Activated naive CD8-positive, alpha-beta T cell treated with anti-CD3 and anti-CD28 coated beads, Interleukin-2, amount 10 ng/mL, durations not matched to agents 7 days and 5 days (primary cell): ENCODE measurements at regions not wholly inside any gene's neighbourhood (a gene's known extent, or its start where the extent isn't known, plus 50 kb on each side); places are given as distances from the start of the nearest gene placed in this dataset.

Source experiments
- ATAC-seq: fragments of 150-1000 bp; cut with Tn5 transposase; one replicate; pipeline ENCODE4 v1.10.0; 2021; ENCODE audit warnings: low read depth, moderate library complexity
- POLR2A ChIA-PET: fragments of 350-600 bp; sonication (Branson Sonifier 250); formaldehyde crosslinking; loops from one replicate; lab custom pipeline; 2021; ENCODE audit warnings: antibody characterized with exemption; lab: Charles Lee
- DNase-seq: peaks from one replicate; pipeline ENCODE4 v3.0.0; 2021
- H3K27ac Mint-ChIP-seq: one replicate; pipeline ENCODE4 v1.8.0; 2022; ENCODE audit warnings: mild to moderate bottlenecking, mixed read lengths
- H3K27me3 Mint-ChIP-seq: one replicate; pipeline ENCODE4 v1.8.0; 2022; ENCODE audit warnings: mild to moderate bottlenecking, moderate library complexity, mixed read lengths
- H3K36me3 Mint-ChIP-seq: one replicate; pipeline ENCODE4 v1.8.0; 2021; ENCODE audit warnings: mild to moderate bottlenecking, mixed read lengths
- H3K4me1 Mint-ChIP-seq: one replicate; pipeline ENCODE4 v1.8.0; 2021; ENCODE audit warnings: mixed read lengths
- H3K4me3 Mint-ChIP-seq: one replicate; pipeline ENCODE4 v1.8.0; 2022; ENCODE audit warnings: mild to moderate bottlenecking, moderate library complexity, mixed read lengths
- H3K9me3 Mint-ChIP-seq: one replicate; pipeline ENCODE4 v1.8.0; 2021; ENCODE audit warnings: mixed read lengths

- ATAC-seq: no peak
- Mint-ChIP-seq H3K27me3 (no peaks in the 10 kb centered on the region), H3K4me1 (no peaks in the 10 kb centered on the region), H3K27ac (no peak overlapping the region), H3K36me3 (no peaks in the 10 kb centered on the region), H3K4me3 (no peak overlapping the region), H3K9me3 (no peaks in the 10 kb centered on the region)
- POLR2A ChIA-PET: no interaction called here
- no peak for DNase-seq
Measured at GRCh38 chr18:38931754-38932050, 1366.1 kb upstream of the CELF4 start.

- ATAC-seq (no peak), DNase-seq (no peak)
- H3K4me3 Mint-ChIP-seq: no peak overlapping the region
- H3K27ac Mint-ChIP-seq: no peak overlapping the region
- H3K36me3 Mint-ChIP-seq: no peaks in the 10 kb centered on the region
- H3K9me3 Mint-ChIP-seq: no peaks in the 10 kb centered on the region
- no peaks in the 10 kb centered on the region for H3K4me1 Mint-ChIP-seq
- no peaks in the 10 kb centered on the region for H3K27me3 Mint-ChIP-seq
- POLR2A ChIA-PET: no interaction called here
Measured at GRCh38 chr18:38930881-38931753, 1365.5 kb upstream of the CELF4 start.

DNA sequence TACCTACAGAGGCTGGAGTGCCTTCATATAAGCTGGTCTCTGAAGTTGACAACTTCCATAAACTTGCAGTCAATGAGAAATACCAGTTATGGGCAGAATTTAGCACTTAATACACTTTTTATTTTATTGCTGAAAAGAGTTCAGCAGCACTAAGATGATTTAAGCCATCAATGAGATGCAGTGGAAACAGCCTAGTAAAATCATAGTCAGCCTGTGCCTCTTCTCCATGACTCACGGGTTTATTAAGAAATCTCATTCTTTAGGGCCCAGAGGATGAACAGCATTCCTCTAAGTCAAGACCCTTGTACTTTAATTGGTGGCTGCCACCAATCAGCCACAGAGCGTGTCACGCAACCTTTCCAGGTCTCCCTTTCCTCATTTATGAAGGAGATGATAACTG is 1357.9 kb upstream of the CELF4 start:
- POLR2A ChIA-PET: no interaction called here
- no peaks in the 10 kb centered on the region for H3K4me1 Mint-ChIP-seq
- DNase-seq: no peak
- ATAC-seq: no peak
- no peaks in the 10 kb centered on the region for H3K36me3 Mint-ChIP-seq
- peaks cover 4% of the 10 kb centered on the region for H3K9me3 Mint-ChIP-seq
- H3K4me3 Mint-ChIP-seq: no peak overlapping the region
- H3K27me3 Mint-ChIP-seq: no peaks in the 10 kb centered on the region
- no peak overlapping the region for H3K27ac Mint-ChIP-seq

DNA sequence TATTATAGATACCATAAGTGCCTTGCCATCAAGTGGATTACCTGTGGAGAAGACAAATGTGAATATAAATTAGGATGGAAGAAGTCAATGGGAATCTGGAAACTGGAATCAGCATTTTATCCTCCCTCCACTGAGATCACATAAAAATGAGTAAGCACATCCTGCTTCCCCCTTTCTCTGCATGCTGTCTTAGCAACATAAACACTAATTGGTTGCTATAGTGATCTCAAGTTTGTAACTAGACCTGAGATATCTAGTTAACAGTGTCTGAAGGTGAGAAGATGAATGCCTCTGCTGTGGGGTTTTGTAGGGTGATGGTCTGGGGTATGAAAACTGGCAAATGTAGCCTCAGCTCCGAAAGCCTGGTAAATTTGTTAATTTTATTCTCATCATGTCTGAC is 1357.5 kb upstream of the CELF4 start:
- DNase-seq (no peak), ATAC-seq (no peak)
- Mint-ChIP-seq H3K36me3 (no peaks in the 10 kb centered on the region), H3K27ac (no peak overlapping the region), H3K27me3 (no peaks in the 10 kb centered on the region), H3K4me1 (no peaks in the 10 kb centered on the region), H3K4me3 (no peak overlapping the region), H3K9me3 (peaks cover 4% of the 10 kb centered on the region)
- POLR2A ChIA-PET: no interaction called here

DNA sequence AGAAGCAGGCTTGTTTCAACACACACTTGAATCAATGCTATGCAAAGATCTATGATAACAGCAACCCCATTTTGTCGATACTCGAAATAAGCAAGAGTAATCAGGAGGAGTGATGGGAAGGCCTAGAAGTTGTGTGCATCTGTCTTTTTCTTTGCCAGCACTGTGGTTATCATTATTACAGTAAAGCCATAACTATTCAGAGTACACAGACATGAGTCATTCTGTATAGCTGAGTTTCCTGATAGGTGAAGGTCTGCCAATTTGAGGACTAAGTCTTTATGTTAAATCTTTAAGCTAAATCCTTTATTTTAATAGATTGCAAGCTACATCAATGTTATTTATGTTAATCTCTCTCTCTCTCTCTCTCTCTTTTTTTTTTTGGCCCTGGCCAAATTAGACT is 1344.4 kb upstream of the CELF4 start:
- no peak overlapping the region for H3K27ac Mint-ChIP-seq
- H3K4me3 Mint-ChIP-seq: no peak overlapping the region
- H3K36me3 Mint-ChIP-seq: no peaks in the 10 kb centered on the region
- no peaks in the 10 kb centered on the region for H3K27me3 Mint-ChIP-seq
- no peaks in the 10 kb centered on the region for H3K4me1 Mint-ChIP-seq
- ATAC-seq (no peak), DNase-seq (no peak)
- no peaks in the 10 kb centered on the region for H3K9me3 Mint-ChIP-seq
- POLR2A ChIA-PET: no interaction called here

DNA sequence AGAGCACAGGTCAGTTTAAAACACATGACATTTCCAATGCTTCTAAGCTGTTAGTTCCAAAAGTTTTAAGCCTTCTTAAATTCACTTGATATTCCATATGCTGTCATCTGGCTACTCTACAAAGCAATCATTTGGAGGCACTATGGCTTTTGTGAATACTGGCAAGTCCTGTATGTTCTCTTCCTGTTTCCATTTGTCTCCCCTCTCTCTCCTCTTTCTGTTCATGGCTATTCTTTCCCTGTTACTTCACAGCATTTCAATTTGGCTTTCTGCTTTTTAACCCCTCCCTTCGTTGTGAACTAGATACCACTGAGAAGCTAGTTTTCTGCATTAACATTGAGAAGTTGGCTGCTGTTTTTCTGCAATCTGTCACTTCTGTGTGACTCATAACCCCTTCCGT is 1337.2 kb upstream of the CELF4 start:
- DNase-seq: no peak
- POLR2A ChIA-PET: no interaction called here
- no peak overlapping the region for H3K27ac Mint-ChIP-seq
- no peaks in the 10 kb centered on the region for H3K27me3 Mint-ChIP-seq
- H3K36me3 Mint-ChIP-seq: no peaks in the 10 kb centered on the region
- no peak for ATAC-seq
- no peak overlapping the region for H3K4me3 Mint-ChIP-seq
- peaks cover 1% of the 10 kb centered on the region for H3K9me3 Mint-ChIP-seq
- no peaks in the 10 kb centered on the region for H3K4me1 Mint-ChIP-seq

GRCh38 chr18:38900445-38900844 is 1334.8 kb upstream of the CELF4 start:
- H3K36me3 Mint-ChIP-seq: no peaks in the 10 kb centered on the region
- ATAC-seq (no peak), DNase-seq (no peak)
- H3K9me3 Mint-ChIP-seq: peaks cover 1% of the 10 kb centered on the region
- H3K4me1 Mint-ChIP-seq: no peaks in the 10 kb centered on the region
- POLR2A ChIA-PET: no interaction called here
- no peak overlapping the region for H3K4me3 Mint-ChIP-seq
- H3K27ac Mint-ChIP-seq: no peak overlapping the region
- no peaks in the 10 kb centered on the region for H3K27me3 Mint-ChIP-seq

- Mint-ChIP-seq H3K9me3 (peaks cover 2% of the 10 kb centered on the region), H3K4me1 (no peaks in the 10 kb centered on the region), H3K27me3 (no peaks in the 10 kb centered on the region), H3K27ac (no peak overlapping the region), H3K36me3 (no peaks in the 10 kb centered on the region), H3K4me3 (no peak overlapping the region)
- POLR2A ChIA-PET: no interaction called here
- no peak for DNase-seq
- ATAC-seq: no peak
Measured at GRCh38 chr18:38900031-38900430, 1334.4 kb upstream of the CELF4 start.

DNA sequence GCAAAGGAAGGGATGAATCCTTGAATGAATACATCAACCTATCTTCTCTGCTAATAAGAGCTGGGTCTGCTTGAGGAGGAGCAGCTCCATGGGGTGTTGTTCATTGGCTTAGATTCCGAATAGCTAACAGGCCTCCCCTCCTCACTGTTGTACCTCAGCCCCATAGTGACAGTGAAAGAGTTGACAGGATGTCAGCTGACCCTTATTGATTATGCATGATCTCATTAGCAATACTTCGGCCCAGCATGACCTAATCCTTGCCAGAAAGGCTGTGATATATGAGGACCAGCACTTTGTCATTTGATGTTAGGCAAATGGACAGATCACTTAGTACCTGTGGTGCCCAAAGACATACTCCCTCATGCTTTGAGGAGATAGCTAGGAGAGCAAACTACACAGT is 1333.7 kb upstream of the CELF4 start:
- Mint-ChIP-seq H3K36me3 (no peaks in the 10 kb centered on the region), H3K4me3 (no peak overlapping the region), H3K9me3 (peaks cover 2% of the 10 kb centered on the region), H3K27me3 (no peaks in the 10 kb centered on the region), H3K27ac (no peak overlapping the region), H3K4me1 (no peaks in the 10 kb centered on the region)
- DNase-seq: no peak
- no peak for ATAC-seq
- POLR2A ChIA-PET: no interaction called here

DNA sequence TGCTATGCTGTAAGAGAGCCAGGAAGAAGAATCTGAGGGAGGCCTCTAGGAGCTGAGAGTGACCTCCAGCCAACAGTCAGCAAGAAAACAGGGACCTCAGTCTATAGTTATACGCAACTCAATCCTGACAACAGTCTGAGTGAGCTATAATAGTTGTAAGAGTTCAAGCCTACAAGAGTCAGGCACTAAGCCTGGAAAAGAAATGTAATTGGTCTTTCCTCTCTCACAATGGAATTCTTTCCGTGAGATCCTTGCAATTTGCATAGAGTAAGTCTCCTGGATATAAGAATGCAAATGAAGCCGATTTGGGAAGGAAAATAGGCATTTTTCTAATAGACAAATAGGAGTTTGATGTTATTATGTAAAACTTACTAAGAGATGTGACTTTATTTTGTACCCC is 1332.6 kb upstream of the CELF4 start:
- DNase-seq (no peak), ATAC-seq (no peak)
- Mint-ChIP-seq H3K9me3 (peaks cover 1% of the 10 kb centered on the region), H3K4me1 (no peaks in the 10 kb centered on the region), H3K4me3 (no peak overlapping the region), H3K27ac (no peak overlapping the region), H3K27me3 (no peaks in the 10 kb centered on the region), H3K36me3 (no peaks in the 10 kb centered on the region)
- POLR2A ChIA-PET: no interaction called here

- no peak overlapping the region for H3K4me3 Mint-ChIP-seq
- no peak for ATAC-seq
- H3K27me3 Mint-ChIP-seq: no peaks in the 10 kb centered on the region
- peaks cover 1% of the 10 kb centered on the region for H3K9me3 Mint-ChIP-seq
- POLR2A ChIA-PET: no interaction called here
- no peak for DNase-seq
- H3K36me3 Mint-ChIP-seq: no peaks in the 10 kb centered on the region
- H3K4me1 Mint-ChIP-seq: no peaks in the 10 kb centered on the region
- no peak overlapping the region for H3K27ac Mint-ChIP-seq
Measured at GRCh38 chr18:38895560-38895959, 1330.0 kb upstream of the CELF4 start.

- no peak overlapping the region for H3K27ac Mint-ChIP-seq
- DNase-seq (no peak), ATAC-seq (no peak)
- H3K9me3 Mint-ChIP-seq: peaks cover 2% of the 10 kb centered on the region
- peaks cover 2% of the 10 kb centered on the region for H3K27me3 Mint-ChIP-seq
- POLR2A ChIA-PET: no interaction called here
- no peaks in the 10 kb centered on the region for H3K4me1 Mint-ChIP-seq
- no peaks in the 10 kb centered on the region for H3K36me3 Mint-ChIP-seq
- H3K4me3 Mint-ChIP-seq: no peak overlapping the region
Measured at GRCh38 chr18:38887671-38888020, 1322.0 kb upstream of the CELF4 start.

- no peaks in the 10 kb centered on the region for H3K4me1 Mint-ChIP-seq
Measured at GRCh38 chr18:38886861-38887670, 1321.5 kb upstream of the CELF4 start.

GRCh38 chr18:38886235-38886634 is 1320.6 kb upstream of the CELF4 start:
- ATAC-seq (no peak), DNase-seq (no peak)
- no peaks in the 10 kb centered on the region for H3K4me1 Mint-ChIP-seq
- no peaks in the 10 kb centered on the region for H3K36me3 Mint-ChIP-seq
- H3K4me3 Mint-ChIP-seq: no peak overlapping the region
- no peak overlapping the region for H3K27ac Mint-ChIP-seq
- H3K9me3 Mint-ChIP-seq: peaks cover 6% of the 10 kb centered on the region
- peaks cover 2% of the 10 kb centered on the region for H3K27me3 Mint-ChIP-seq
- POLR2A ChIA-PET: no interaction called here

More at GRCh38 chr18:38886861-38887670, 1321.5 kb upstream of the CELF4 start:
- no peaks in the 10 kb centered on the region for H3K36me3 Mint-ChIP-seq
- peaks cover 2% of the 10 kb centered on the region for H3K27me3 Mint-ChIP-seq
- POLR2A ChIA-PET: no interaction called here
- H3K4me3 Mint-ChIP-seq: no peak overlapping the region
- H3K9me3 Mint-ChIP-seq: peaks cover 2% of the 10 kb centered on the region
- ATAC-seq (no peak), DNase-seq (no peak)
- H3K27ac Mint-ChIP-seq: no peak overlapping the region
